Activated CD4-positive, alpha-beta T cell treated with anti-CD3 and anti-CD28 coated beads, Interleukin-2, amount 10 ng/mL, durations not matched to agents 24 days and 14 days (primary cell): ENCODE measurements at regions not wholly inside any gene's neighbourhood (a gene's known extent, or its start where the extent isn't known, plus 50 kb on each side); places are given as distances from the start of the nearest gene placed in this dataset.
"Not testable (repeated sequence)": the region's sequence is repeated elsewhere in the genome, so short reads cannot be mapped to it uniquely, and the experiment has no call there.

Experiments
- DNase-seq: peaks from one replicate; pipeline ENCODE4 v3.0.0; 2022
- H3K27ac Mint-ChIP-seq: one replicate; pipeline ENCODE4 v1.8.0; 2022; ENCODE audit warnings: mild to moderate bottlenecking, mixed read lengths
- H3K27me3 Mint-ChIP-seq: one replicate; pipeline ENCODE4 v1.8.0; 2022; ENCODE audit warnings: mixed read lengths
- H3K36me3 Mint-ChIP-seq: one replicate; pipeline ENCODE4 v1.8.0; 2022; ENCODE audit warnings: low read depth, mild to moderate bottlenecking, mixed read lengths
- H3K4me1 Mint-ChIP-seq: one replicate; pipeline ENCODE4 v1.8.0; 2021; ENCODE audit warnings: mixed read lengths
- H3K4me3 Mint-ChIP-seq: one replicate; pipeline ENCODE4 v1.8.0; 2022; ENCODE audit warnings: mild to moderate bottlenecking, moderate library complexity, mixed read lengths
- H3K9me3 Mint-ChIP-seq: one replicate; pipeline ENCODE4 v1.8.0; 2021; ENCODE audit warnings: mixed read lengths
- intact Hi-C: fragments of 100-400 bp; cut with micrococcal nuclease; formaldehyde crosslinking; loops from one replicate; pipeline ENCODE4 v1.15.1; 2023

DNA sequence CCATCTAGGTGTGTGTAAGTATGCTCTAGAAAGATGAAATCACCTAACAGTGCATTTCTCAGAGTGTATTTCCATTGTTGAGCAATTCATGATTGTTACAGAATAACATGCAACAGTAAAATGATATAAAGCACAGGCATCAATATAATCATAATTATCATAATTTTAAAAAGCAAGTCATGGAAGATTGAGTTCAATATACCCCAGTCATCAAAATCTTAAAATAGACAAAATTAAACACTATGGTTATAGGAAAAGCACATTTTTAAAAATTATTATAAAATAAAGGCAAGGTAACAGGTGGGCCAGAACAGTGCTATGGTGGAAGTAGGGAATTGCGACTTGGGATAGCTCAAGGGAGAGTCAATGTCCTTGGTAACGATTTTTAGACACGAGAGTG, 555.4 kb upstream of the VRK2 start:
- no peak overlapping the region for H3K27ac Mint-ChIP-seq
- no peaks in the 10 kb centered on the region for H3K4me1 Mint-ChIP-seq
- no peak overlapping the region for H3K4me3 Mint-ChIP-seq

DNA sequence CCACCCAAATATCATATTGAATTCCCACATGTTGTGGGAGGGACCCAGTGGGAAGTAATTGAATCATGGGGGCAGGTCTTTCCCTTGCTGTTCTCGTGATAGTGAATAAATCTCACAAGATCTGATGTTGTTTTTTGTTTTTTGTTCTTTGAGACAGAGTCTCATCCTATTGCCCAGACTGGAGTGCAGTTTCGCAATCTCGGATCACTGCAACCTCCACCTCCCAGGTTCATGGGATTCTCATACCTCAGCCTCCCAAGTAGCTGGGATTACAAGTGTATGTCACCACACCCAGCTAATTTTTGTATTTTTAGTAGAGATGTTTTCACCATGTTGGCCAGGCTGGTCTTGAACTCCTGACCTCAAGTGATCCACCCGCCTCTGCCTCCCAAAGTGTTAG, 552.6 kb upstream of the VRK2 start:
- not testable (repeated sequence) for H3K9me3 Mint-ChIP-seq, H3K4me1 Mint-ChIP-seq, H3K27me3 Mint-ChIP-seq, H3K36me3 Mint-ChIP-seq, H3K4me3 Mint-ChIP-seq, DNase-seq, H3K27ac Mint-ChIP-seq
- intact Hi-C loops, result loop anchor here (10.0 kb wide), 1 partner anchor 1779 kb away; no protein-coding TSS in a partner anchor

More for the DNA sequence above, 555.4 kb upstream of the VRK2 start:
- no peaks in the 10 kb centered on the region for H3K27me3 Mint-ChIP-seq
- H3K9me3 Mint-ChIP-seq, result no peaks in the 10 kb centered on the region
- H3K36me3 Mint-ChIP-seq, result no peaks in the 10 kb centered on the region
- intact Hi-C loops, result loop anchor here (10.0 kb wide), 1 partner anchor 1776 kb away; no protein-coding TSS in a partner anchor
- no peak for DNase-seq

DNA sequence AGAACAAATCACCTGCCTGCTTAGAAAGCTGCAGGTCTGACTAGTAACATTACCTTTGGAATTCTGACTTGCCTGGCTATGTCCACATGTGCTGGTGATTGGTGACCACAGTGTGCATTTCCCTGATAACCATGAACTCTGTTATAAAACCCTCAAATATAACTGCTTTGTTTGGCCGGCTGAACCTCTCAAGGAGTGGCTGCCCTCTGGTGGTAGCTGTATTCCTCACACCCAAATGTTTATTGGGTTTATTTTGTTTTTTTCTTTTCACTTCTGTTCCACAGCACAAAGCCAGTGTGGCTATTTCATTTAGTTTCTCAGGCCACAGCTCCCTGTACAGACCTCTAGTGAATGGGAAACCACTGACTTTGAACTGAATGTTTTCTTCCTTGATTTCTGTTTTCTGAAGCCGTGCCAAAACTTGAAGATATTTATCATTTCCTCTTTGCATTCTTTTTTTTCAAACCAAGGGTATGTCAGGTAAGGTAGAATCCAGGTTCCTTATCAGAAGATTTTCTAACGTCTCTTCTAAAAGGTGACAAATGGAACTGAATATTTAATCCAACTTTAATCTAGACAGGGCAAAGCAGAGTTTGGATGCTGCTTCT, 549.0 kb upstream of the VRK2 start:
- H3K4me1 Mint-ChIP-seq, result no peaks in the 10 kb centered on the region
- DNase-seq, result peak; percentile 66
- no peaks in the 10 kb centered on the region for H3K36me3 Mint-ChIP-seq
- H3K27ac Mint-ChIP-seq, result no peak overlapping the region
- intact Hi-C loops, result loop anchor here (5.0 to 10.0 kb wide), 2 partner anchors 1315 to 1783 kb away; partner anchors contain the start of gene CCDC85A
- no peaks in the 10 kb centered on the region for H3K9me3 Mint-ChIP-seq
- H3K4me3 Mint-ChIP-seq, result no peak overlapping the region
- no peaks in the 10 kb centered on the region for H3K27me3 Mint-ChIP-seq

DNA sequence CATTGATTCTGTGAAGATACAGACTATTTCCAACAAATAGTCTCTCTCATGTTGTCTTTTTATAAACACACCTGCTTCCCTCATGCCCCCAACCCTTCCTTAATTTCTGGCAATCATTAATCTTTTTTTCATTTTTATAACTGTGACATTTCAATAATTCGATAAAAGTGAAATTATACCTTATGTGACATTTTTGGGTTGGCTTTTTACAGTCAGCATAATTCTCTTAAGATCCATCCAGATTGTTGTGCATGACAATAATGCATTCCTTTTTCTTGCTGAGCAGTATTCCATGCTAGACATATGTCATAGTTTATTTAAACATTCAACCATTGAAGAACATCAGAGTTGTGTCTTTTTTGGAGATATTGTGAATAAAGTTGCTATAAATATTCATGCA, 541.8 kb upstream of the VRK2 start:
- no peaks in the 10 kb centered on the region for H3K4me1 Mint-ChIP-seq
- H3K36me3 Mint-ChIP-seq, result no peaks in the 10 kb centered on the region
- H3K27me3 Mint-ChIP-seq, result no peaks in the 10 kb centered on the region
- intact Hi-C loops, result no loop called here
- no peak overlapping the region for H3K4me3 Mint-ChIP-seq
- H3K27ac Mint-ChIP-seq, result no peak overlapping the region
- no peaks in the 10 kb centered on the region for H3K9me3 Mint-ChIP-seq
- DNase-seq, result no peak

DNA sequence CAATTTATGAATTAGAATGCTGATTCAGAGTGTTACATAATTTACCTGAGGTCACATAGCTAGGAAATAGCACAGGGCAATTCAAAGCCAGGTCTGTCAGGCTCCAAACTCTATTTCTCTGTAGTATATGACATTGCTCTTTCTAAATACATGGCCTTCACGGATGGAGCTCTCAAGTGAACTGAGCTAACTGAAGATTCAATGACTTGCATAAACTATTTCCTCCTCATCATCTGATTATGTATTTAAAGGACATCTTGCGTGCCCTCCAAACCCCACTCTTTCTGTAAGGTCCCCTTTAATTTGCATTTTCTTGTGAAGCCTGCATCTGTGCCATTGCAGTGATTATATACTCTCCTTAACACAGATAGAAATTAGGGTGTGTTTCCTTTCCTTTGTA, 537.4 kb upstream of the VRK2 start:
- Mint-ChIP-seq H3K4me3 (no peak overlapping the region), H3K4me1 (no peaks in the 10 kb centered on the region), H3K36me3 (no peaks in the 10 kb centered on the region), H3K27me3 (no peaks in the 10 kb centered on the region), H3K27ac (no peak overlapping the region), H3K9me3 (no peaks in the 10 kb centered on the region)
- no peak for DNase-seq
- intact Hi-C loops, result no loop called here

DNA sequence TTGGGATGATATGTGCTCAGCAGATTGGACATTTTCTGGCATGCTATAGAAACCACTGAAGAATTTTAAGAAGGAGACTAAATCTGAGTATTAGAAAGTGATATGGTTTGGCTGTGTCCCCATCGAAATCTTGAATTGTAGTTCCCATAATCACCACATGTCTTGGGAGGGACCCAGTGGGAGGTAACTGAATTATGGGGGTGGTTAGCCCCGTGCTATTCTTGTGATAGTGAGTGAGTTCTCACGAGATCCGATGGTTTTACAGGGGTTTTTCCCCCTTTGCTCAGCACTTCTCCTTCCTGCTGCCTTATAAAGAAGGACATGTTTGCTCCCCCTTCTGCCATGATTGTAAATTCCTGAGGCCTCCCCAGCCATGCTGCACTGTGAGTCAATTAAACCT, 535.9 kb upstream of the VRK2 start:
- no peaks in the 10 kb centered on the region for H3K9me3 Mint-ChIP-seq
- no peak for DNase-seq
- no peak overlapping the region for H3K27ac Mint-ChIP-seq
- intact Hi-C loops, result no loop called here
- no peaks in the 10 kb centered on the region for H3K4me1 Mint-ChIP-seq
- H3K36me3 Mint-ChIP-seq, result no peaks in the 10 kb centered on the region
- H3K4me3 Mint-ChIP-seq, result no peak overlapping the region
- H3K27me3 Mint-ChIP-seq, result no peaks in the 10 kb centered on the region

DNA sequence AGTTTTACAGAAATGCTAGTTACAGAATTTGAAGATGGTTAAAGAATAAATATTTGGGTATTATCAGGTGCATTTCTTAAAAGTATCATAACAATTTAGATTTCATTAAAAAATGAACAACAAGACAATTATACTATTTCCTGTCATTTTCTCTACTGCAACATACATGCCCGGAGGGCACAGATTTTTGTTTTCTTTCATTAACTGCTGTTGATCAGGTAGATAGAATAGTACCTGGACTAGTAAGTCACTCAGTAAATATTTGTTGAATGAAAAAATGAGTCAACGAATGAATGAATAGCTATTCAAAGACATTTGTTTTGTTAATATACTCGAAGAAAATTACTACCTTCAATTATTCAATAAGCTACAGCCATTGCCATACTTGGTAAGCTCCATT, 531.2 kb upstream of the VRK2 start:
- H3K9me3 Mint-ChIP-seq, result no peaks in the 10 kb centered on the region
- no peaks in the 10 kb centered on the region for H3K27me3 Mint-ChIP-seq
- intact Hi-C loops, result loop anchor here (5.0 kb wide), 1 partner anchor 1798 kb away; no protein-coding TSS in a partner anchor
- H3K4me1 Mint-ChIP-seq, result no peaks in the 10 kb centered on the region
- H3K36me3 Mint-ChIP-seq, result no peaks in the 10 kb centered on the region
- no peak overlapping the region for H3K4me3 Mint-ChIP-seq
- no peak for DNase-seq
- no peak overlapping the region for H3K27ac Mint-ChIP-seq

DNA sequence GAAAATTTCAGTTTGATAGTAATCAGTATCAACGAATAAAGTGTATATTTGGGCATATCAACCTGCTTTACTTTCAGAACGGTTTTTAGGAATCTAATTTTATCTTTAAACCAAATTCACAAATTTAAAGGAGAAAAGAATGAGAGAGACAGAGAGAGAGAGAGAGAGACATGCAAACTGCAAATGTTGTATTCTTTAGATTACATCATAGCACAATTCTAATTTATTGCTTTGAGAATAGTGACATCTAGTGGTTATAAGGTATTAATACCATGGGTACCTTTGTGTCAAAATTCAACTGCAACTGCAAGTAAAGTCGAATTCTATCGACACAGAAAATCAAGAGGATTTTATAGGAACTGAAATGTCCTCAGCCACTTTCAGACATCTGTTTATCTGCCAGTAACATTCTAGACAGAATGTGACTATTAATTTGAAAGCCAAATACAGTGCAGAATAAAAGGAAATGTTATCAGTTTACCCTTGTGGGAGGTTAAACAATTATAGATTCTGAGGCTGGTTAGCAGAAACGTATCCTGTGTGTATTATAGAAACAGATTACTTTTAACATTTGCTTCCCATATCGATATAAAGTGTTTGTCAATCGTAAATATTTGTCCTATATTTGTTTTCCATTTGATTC, 529.8 kb upstream of the VRK2 start:
- Mint-ChIP-seq H3K4me1 (no peaks in the 10 kb centered on the region), H3K9me3 (no peaks in the 10 kb centered on the region), H3K36me3 (no peaks in the 10 kb centered on the region), H3K27ac (no peak overlapping the region), H3K27me3 (no peaks in the 10 kb centered on the region), H3K4me3 (no peak overlapping the region)
- intact Hi-C loops, result loop anchor here (2.0 to 5.0 kb wide), 2 partner anchors 1334 to 1800 kb away; partner anchors contain the start of gene CCDC85A
- DNase-seq, result no peak

DNA sequence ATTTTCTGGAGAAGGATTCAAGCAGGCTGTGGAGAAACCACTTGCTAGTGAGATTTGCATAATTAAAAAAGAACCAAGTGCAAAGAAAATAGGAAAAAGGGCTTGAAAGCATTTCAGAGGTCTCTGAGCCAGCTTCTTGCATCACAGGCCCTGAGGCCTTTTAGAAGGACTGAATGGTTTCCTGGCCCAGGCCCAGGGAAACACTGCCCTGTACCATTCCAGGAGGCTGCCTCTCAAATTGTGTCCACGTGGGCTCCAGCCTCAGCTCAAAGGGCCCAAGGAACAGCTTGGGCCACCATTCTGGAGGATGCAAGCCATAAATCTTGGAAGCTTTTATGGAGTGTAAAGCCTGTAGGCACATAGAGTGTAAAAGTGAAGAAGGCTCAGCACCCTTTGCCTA, 523.3 kb upstream of the VRK2 start:
- Mint-ChIP-seq H3K4me3 (no peak overlapping the region), H3K27ac (no peak overlapping the region), H3K9me3 (no peaks in the 10 kb centered on the region), H3K36me3 (no peaks in the 10 kb centered on the region), H3K27me3 (no peaks in the 10 kb centered on the region), H3K4me1 (no peaks in the 10 kb centered on the region)
- intact Hi-C loops, result no loop called here
- no peak for DNase-seq

DNA sequence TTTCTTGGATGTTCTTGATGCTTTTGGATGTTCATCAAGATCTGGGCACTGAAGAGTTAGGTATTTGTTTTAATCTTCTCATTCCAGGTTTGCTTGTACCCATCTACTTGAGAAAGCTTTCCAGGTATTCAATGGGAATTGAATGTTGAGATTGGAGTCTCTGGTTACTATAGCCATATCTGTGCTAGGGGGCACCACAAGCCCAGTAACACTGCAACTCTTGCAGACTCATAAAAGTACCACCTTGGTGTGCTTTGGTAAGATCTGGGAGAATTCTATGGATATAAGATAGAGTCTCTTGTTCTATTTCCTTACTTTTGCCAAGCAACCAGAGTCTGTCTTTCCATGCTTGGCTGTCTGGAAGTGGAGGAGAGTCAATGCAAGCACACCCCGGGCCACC, 518.9 kb upstream of the VRK2 start:
- DNase-seq, result no peak
- intact Hi-C loops, result no loop called here
- Mint-ChIP-seq H3K36me3 (no peaks in the 10 kb centered on the region), H3K27me3 (no peaks in the 10 kb centered on the region), H3K9me3 (no peaks in the 10 kb centered on the region), H3K27ac (no peak overlapping the region), H3K4me1 (no peaks in the 10 kb centered on the region), H3K4me3 (no peak overlapping the region)

DNA sequence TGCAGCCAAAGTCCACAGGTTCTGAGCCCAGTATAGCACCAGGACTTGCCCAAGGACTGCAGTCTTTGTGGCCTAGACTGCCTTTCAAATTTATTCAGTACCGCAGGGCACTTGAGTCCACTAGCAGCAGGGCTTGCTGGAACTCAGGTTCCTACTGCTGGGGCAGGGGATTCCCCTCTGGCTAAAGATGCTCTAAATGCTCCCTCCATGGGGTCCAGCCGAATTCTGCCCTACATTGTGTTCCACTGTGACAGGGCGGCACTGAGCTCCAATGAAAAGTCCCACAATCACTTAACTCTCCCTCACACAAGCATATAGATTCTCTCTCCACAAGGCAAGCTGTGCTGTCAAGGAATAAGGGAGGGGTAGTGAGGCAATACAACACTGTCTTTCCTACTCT, 518.1 kb upstream of the VRK2 start:
- Mint-ChIP-seq H3K27me3 (no peaks in the 10 kb centered on the region), H3K36me3 (no peaks in the 10 kb centered on the region), H3K27ac (no peak overlapping the region), H3K4me1 (no peaks in the 10 kb centered on the region), H3K9me3 (no peaks in the 10 kb centered on the region), H3K4me3 (no peak overlapping the region)
- intact Hi-C loops, result no loop called here
- DNase-seq, result no peak

DNA sequence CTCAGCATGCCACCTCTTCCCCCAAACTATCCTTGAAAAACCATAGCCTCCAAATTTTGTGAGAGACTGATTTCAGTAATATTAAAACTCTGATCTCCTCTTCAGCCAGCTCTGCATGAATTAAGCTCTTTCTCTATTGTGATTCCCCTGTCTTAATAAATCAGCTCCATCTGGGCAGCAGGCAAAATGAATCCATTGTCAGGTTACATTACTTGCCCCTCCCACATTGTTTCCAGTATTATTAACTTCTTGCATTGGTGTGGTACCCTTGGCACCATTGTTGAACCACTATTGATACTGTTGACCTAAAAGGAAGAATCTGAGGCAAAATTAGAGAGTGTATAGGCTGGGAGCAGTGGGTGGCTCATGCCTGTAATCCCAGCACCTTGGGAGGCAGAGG, 512.2 kb upstream of the VRK2 start:
- H3K9me3 Mint-ChIP-seq, result no peaks in the 10 kb centered on the region
- no peak overlapping the region for H3K27ac Mint-ChIP-seq
- no peaks in the 10 kb centered on the region for H3K4me1 Mint-ChIP-seq
- no peak for DNase-seq
- H3K27me3 Mint-ChIP-seq, result no peaks in the 10 kb centered on the region
- H3K4me3 Mint-ChIP-seq, result no peak overlapping the region
- H3K36me3 Mint-ChIP-seq, result no peaks in the 10 kb centered on the region
- intact Hi-C loops, result no loop called here

DNA sequence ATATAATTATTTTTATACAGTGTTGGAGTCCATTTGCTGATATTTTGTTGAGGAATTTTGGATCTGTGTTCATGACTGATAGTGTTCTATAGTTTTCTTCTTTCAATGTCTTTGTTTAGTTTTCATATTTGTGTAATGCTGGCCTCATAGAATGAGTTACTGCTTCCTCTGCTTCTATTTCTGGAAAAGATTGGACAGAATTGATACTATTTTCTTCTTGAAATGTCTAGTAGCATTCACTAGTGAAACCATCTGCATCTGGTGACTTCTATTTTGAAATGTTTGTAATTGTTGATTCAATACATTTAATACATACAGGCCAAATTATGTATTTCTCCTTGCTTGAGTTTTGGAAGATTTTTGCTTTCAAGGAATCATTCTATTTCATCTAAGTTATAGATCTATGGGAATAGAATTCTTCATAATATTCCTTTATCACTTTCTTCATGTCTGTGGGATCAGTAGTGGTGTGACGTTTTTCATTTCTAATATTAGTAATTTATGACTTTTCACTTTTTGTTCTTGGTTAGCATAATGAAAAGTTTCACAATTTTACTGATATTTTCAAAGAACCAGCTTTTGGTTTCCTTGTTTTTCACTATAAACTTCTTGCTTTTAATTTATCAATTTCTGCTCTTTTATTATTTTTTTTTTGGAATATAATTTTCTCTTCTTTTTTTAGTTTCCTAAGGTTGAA, 509.9 kb upstream of the VRK2 start:
- no peaks in the 10 kb centered on the region for H3K9me3 Mint-ChIP-seq
- H3K27me3 Mint-ChIP-seq, result no peaks in the 10 kb centered on the region
- intact Hi-C loops, result no loop called here
- no peak for DNase-seq
- H3K4me3 Mint-ChIP-seq, result no peak overlapping the region
- no peak overlapping the region for H3K27ac Mint-ChIP-seq
- H3K36me3 Mint-ChIP-seq, result no peaks in the 10 kb centered on the region
- no peaks in the 10 kb centered on the region for H3K4me1 Mint-ChIP-seq

DNA sequence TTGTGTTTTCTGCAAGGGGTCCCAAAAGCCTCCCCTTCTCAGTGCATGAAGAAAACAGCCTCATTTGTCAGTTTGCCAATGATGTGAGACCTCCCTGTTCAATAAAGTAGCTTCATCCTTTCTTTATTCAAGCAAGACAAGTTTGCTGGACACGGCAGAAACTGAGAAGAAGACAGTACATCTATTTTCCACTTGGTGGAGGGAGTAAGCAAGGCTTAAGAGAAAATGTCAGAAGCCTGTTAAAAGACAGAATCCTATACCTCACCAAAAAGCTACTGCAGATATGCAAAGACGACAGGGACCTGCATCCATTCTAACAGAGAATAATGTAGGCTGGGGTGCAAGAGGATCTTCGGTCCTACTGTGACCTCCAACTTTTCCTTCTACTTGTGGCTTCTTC, 506.8 kb upstream of the VRK2 start:
- Mint-ChIP-seq H3K36me3 (no peaks in the 10 kb centered on the region), H3K4me1 (no peaks in the 10 kb centered on the region), H3K27me3 (no peaks in the 10 kb centered on the region), H3K27ac (no peak overlapping the region), H3K4me3 (no peak overlapping the region), H3K9me3 (no peaks in the 10 kb centered on the region)
- intact Hi-C loops, result no loop called here
- no peak for DNase-seq
